ENCODE measurements at regions not wholly inside any gene's neighbourhood (a gene's known extent, or its start where the extent isn't known, plus 50 kb on each side); places are given as distances from the start of the nearest gene placed in this dataset.

- TF ChIP-seq CTCF (conservative IDR thresholded peaks at IDR 0.05; ENCODE audit: low read depth in 2 of 2) (no peak), POLR2AphosphoS5 (IDR thresholded peaks at IDR 0.05; ENCODE audit: low read depth) (no peak), CREB1 (CRISPR knock-in tag; IDR thresholded peaks at IDR 0.05; ENCODE audit: low read depth) (no peak)
Observed at GRCh38 chr4:171221181-171221580, 592.0 kb upstream of the GALNTL6 start.

All from GM23338 (cell line).